NCI-H345 treated with DMSO at 0.1 percent for 48 hours (cell line): ENCODE measurements at regions not wholly inside any gene's neighbourhood (a gene's known extent, or its start where the extent isn't known, plus 50 kb on each side); places are given as distances from the start of the nearest gene placed in this dataset.

Experiments used
- DNase-seq: peaks from one replicate; lab custom pipeline; 2025; ENCODE audit not compliant: unreplicated experiment; lab: John Stamatoyannopoulos, UW

GRCh38 chr13:37944081-37944868, 74.7 kb upstream of the TRPC4 start:
- DNase-seq, result no peak

- DNase-seq, result no peak
Measured at GRCh38 chr13:37942929-37943328, 73.4 kb upstream of the TRPC4 start.

- DNase-seq, result no peak
Measured at GRCh38 chr13:37934339-37935191, 65.0 kb upstream of the TRPC4 start.

GRCh38 chr13:37929308-37929707, 59.7 kb upstream of the TRPC4 start:
- no peak for DNase-seq

- DNase-seq, result no peak
Measured at GRCh38 chr13:37927561-37927960, 58.0 kb upstream of the TRPC4 start.

- DNase-seq, result no peak
Measured at GRCh38 chr13:37925878-37926473, 56.4 kb upstream of the TRPC4 start.

GRCh38 chr13:37923236-37923635, 53.7 kb upstream of the TRPC4 start:
- no peak for DNase-seq

GRCh38 chr13:37919329-37919880, 49.8 kb upstream of the TRPC4 start:
- no peak for DNase-seq
